ENCODE measurements at regions not wholly inside any gene's neighbourhood (a gene's known extent, or its start where the extent isn't known, plus 50 kb on each side); places are given as distances from the start of the nearest gene placed in this dataset.

DNA sequence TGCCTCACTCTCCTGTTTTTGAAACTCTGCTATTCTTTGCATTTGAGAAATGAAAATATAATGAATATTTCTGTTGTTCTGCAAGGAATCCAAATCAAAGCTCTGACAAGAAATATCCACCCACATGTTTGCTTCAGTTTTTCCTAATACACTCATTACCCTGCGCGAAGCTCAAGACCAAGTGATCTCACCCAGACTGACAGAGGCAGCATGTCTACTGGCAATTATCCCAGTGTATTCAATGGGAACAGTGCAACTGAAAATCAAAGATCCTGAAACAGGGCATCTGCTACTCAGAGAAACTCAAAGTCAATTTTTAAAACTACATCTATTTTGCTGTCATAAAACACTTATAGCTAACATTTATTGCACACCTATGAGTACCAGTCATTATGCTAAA, 321.0 kb upstream of the LRRC7 start:
- TF ChIP-seq, protein P1, sequence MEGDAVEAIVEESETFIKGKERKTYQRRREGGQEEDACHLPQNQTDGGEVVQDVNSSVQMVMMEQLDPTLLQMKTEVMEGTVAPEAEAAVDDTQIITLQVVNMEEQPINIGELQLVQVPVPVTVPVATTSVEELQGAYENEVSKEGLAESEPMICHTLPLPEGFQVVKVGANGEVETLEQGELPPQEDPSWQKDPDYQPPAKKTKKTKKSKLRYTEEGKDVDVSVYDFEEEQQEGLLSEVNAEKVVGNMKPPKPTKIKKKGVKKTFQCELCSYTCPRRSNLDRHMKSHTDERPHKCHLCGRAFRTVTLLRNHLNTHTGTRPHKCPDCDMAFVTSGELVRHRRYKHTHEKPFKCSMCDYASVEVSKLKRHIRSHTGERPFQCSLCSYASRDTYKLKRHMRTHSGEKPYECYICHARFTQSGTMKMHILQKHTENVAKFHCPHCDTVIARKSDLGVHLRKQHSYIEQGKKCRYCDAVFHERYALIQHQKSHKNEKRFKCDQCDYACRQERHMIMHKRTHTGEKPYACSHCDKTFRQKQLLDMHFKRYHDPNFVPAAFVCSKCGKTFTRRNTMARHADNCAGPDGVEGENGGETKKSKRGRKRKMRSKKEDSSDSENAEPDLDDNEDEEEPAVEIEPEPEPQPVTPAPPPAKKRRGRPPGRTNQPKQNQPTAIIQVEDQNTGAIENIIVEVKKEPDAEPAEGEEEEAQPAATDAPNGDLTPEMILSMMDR (IDR thresholded peaks at IDR 0.05 in 4 of 5, conservative IDR thresholded peaks at IDR 0.05 in 1 of 5) = no peak
- no peak for TF ChIP-seq POLR2A (IDR thresholded peaks at IDR 0.05)

All from gastrocnemius medialis (tissue), 4 donors.